ENCODE measurements at regions not wholly inside any gene's neighbourhood (a gene's known extent, or its start where the extent isn't known, plus 50 kb on each side); places are given as distances from the start of the nearest gene placed in this dataset.

- no peak for DNase-seq (ENCODE audit: low read depth)
Measured at GRCh38 chr1:221470000-221470698, 271.7 kb downstream of the DUSP10 start.

- no peak for DNase-seq (ENCODE audit: low read depth)
Measured at GRCh38 chr1:221473411-221473810, 268.5 kb downstream of the DUSP10 start.

- no peak for DNase-seq (ENCODE audit: low read depth)
Measured at GRCh38 chr1:221477252-221477651, 264.6 kb downstream of the DUSP10 start.

DNA sequence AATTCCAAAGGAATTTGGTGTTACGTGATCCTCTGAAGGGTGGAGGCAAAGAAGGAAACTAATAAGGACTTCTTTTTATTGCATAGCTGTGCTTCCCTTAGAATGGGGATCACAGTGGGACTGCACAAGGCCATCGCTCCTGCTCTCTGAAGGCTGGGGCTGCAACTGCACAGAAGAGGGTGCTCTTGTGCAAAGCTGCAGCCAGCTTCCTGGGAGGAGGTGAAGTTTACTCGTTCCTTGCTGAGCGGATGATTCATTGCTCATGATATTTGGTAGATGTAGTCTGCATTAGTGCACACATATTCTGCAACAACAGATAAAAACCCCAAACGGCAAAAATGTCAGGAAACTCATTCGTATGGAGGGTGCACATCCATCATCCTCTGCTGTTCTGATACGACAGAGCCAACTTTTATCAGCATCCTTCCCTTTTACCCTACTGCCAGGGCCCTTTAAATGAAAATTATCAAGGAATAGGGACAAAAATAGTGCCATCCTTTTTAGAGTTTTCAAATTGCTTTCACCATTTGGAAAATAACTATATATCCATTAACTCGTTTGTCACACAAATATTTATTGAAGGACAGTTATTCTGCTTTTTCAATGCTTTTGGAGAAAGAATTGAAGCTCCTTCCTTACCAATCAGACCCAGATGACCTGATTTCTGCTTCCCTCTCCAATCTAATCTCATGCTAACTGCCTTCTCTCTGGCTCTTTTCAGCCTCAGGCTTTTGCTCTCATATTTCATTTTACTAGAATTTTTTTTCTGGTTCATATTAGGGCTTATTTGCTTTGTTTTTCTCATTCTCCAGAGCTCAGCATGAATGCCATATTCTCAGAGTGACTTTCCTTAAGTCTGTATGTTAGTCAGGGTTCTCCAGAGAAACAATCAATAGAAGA, 263.6 kb downstream of the DUSP10 start:
- DNase-seq (ENCODE audit: low read depth) = no peak

DNA sequence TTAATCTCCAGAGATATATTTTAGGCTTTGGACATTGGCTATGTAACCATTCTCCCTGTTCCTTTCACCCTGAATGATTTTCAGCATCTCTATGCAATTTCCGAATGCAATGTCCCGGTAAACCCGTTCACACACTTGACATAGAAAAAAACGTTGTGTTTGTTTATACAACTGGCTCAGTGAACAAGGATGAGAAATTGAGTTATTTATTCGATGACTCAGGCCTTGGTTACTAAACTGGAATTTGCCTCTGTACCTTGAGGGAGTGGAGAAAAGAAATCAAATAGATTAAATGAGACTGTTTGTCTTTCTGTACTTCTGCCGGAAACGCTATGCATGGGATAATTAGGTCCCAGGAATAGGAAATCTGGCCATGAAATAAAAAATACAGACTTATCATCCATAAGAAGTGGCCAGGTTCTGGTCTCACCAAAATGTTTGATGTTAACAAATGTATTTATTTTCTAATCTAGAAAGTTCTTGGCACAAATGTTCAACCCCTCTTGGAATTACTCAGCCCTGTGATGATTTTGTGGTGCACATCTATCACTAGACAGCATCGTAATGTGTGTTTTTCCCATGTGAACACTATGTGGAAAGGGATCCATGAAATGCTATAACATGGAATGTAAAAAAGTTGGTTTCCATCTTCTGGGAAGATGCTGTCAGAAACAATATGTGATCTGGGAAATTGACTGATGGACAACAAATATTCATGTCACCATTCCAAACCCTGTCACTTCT, 253.9 kb downstream of the DUSP10 start:
- DNase-seq (ENCODE audit: low read depth) = no peak

- DNase-seq (ENCODE audit: low read depth) = no peak
Measured at GRCh38 chr1:221488550-221488949, 253.3 kb downstream of the DUSP10 start.

DNA sequence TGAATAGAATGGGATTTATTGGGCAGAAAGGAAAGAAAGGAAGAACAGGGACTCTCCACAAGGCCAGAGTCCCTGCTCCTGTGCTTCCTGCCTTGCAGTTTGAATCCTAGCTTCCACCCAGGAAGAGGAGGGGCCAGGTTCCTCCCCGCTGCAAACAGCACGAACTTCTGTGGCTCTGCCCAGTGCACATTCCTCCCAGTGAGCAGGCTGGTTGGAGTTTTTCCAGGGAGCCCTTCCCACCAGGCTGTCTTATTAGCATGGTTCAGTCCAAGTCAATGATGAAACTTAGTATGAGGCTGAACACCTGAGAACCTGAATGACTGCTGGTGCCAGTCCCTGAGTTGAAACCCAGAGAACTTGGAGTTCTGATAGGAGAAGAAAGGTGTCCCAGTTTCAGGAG, 247.2 kb downstream of the DUSP10 start:
- DNase-seq (ENCODE audit: low read depth) = no peak

DNA sequence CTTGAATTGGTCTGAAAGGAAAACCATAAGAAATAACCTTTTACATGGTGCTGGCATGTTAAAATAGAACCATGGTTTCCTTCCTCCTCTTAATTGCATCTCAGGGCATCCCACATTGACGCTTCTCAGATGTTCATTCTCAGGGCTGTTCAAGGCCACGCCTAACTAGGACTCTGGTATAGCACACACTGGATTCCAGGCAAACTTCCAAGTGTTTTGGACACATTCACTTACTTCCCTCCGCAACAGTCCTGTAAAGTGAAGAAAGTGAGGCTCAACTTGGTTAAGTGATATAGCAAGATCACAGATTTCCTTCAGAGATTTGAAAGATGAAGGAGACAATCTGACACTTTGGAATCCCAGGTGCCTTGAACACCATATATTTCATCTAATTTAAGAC, 244.8 kb downstream of the DUSP10 start:
- DNase-seq (ENCODE audit: low read depth) = no peak

GRCh38 chr1:221503268-221503667, 238.6 kb downstream of the DUSP10 start:
- DNase-seq (ENCODE audit: low read depth) = no peak

DNA sequence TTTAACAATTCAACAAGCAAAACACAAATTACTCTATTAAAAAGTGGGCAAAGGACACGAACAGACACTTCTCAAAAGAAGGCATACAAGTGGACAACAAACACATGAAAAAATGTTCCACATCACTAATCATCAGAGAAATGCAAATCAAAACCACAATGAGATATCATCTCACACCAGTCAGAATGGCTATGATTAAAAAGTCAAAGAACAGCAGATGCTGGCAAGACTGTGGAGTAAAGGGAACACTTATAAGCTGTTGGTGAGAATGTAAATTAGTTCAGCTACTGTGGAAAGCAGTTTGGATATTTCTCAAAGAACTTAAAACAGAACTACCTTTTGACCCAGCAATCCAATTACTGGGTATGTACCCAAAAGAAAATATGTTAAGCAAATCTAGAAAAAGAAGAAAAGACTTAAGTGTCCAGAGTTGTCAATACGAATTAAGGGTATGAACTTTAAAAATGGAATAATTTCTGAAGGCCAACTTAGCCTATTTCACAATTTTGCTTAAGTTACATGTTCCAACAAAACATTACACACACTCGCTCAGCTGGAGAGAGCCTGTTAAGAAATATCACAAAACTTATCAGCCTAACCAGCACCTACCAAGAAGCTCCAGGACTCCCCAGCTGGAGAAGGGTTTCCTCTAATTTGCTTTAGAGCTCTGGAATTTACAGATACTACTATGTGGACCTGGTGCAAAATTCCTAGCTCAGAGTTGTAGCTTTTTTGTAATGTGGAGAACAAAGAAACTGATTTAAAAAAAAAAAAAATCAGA, 232.1 kb downstream of the DUSP10 start:
- no peak for DNase-seq (ENCODE audit: low read depth)

- no peak for DNase-seq (ENCODE audit: low read depth)
Measured at GRCh38 chr1:221510793-221511503, 230.9 kb downstream of the DUSP10 start.

DNA sequence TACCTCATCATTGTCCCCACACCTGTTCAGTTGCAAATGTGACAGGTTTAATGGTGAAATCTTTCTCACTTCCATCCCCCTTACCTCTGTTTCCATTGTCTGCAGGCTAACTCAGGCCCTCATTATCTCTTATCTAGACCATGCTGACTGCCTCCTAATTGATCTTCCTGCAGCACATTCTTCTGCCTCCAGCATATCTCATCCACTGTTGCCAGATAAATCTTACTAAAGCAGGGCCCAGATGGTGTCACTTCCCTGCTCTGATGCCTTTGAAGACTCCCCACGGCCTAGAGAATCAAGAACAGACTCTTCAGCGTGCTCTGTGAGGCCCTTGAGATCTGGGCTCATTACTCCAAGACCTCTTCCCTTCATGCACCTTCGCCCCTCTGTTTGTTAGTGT, 230.1 kb downstream of the DUSP10 start:
- no peak for DNase-seq (ENCODE audit: low read depth)

DNA sequence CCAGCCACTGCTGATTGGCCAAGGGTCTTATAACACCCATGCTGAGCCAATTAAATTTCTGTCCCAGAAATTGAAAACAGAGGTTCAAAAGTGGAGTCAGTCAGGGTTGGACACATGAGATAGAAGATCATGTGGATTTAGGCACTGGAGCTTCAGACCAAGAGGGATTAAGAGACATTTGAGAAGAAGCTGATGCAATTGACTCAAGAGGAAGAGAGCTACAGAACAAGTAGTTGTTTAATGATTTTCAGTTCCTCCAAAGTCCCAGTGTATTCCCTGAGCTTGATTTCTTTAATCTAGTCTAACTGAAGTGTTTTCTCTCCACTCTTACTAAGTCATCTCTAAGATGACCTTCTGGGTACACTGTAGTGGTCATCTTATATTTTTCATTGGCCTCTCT, 227.1 kb downstream of the DUSP10 start:
- no peak for DNase-seq (ENCODE audit: low read depth)

DNA sequence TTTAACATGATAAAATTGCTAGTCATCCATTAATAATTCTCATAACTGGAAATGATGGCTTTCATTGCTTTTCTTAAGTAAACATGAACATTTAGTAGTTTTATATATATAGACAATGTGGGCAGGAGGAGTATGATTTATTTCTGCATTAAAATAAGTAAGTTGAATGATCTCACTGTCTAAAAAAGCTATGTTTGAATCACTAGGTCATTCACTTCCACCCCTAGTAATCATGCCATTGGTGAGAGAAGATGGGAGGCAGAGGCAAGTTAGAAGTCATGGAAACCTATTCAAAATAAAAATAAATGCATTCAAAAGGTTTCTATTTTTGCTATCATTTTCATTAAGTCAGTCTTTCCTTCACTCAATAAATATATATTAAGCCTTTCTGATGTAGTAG, 226.4 kb downstream of the DUSP10 start:
- DNase-seq (ENCODE audit: low read depth) = no peak

GRCh38 chr1:221517961-221518360, 223.9 kb downstream of the DUSP10 start:
- DNase-seq (ENCODE audit: low read depth) = no peak

- DNase-seq (ENCODE audit: low read depth) = no peak
Measured at GRCh38 chr1:221520250-221520649, 221.6 kb downstream of the DUSP10 start.

DNA sequence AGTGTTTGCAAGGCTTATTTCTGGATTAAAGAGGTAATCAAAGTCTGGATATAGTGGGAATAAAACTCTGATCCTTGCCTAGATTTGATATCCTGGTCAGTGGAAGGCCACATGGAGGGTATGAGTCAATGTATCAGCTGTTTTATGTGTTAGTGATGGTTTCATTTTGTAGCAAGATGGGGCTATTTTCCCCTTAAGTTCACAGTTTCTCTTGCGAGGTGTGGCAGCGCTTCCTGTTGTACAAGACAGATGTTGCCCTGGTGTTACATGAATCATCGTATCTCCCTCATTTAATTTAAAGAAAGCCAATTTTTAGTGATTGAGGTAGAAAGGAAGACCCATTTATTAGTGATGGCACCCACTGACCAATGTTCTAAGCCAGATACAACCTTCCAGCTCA, 220.2 kb downstream of the DUSP10 start:
- no peak for DNase-seq (ENCODE audit: low read depth)

GRCh38 chr1:221522529-221522940, 219.4 kb downstream of the DUSP10 start:
- DNase-seq (ENCODE audit: low read depth) = no peak

- DNase-seq (ENCODE audit: low read depth) = no peak
Measured at GRCh38 chr1:221525749-221526148, 216.1 kb downstream of the DUSP10 start.

DNA sequence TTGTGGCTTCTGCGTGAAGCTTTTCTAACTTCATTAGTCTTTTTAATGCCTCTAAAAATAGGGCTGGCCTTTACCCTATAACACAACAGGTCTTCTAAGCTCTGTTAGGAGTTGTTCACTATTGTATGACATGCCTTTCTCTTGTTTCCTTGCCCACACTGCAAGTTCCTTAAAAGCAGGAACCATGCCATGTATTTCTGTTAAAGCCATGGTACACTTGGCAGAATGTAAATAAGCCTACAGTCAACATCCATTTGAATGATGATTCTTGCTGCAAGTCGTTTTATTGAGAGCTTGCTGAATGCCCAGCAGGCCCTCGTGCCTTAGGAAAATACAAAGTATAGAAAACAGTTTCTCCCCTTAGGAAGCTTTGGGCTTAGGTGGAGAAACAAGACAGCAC, 214.6 kb downstream of the DUSP10 start:
- DNase-seq (ENCODE audit: low read depth) = no peak

- DNase-seq (ENCODE audit: low read depth) = no peak
Measured at GRCh38 chr1:221527886-221528624, 213.8 kb downstream of the DUSP10 start.
